DMS114 treated with DMSO at 0.1 percent for 48 hours (cell line): ENCODE measurements at regions not wholly inside any gene's neighbourhood (a gene's known extent, or its start where the extent isn't known, plus 50 kb on each side); places are given as distances from the start of the nearest gene placed in this dataset.

Source experiments
- DNase-seq: peaks from one replicate; lab custom pipeline; 2025; ENCODE audit not compliant: unreplicated experiment; lab: John Stamatoyannopoulos, UW

- DNase-seq: no peak
These were observed 282.7 kb downstream of the ENC1 start for GRCh38 chr5:74357827-74358226.

GRCh38 chr5:74356009-74356695, 284.4 kb downstream of the ENC1 start:
- no peak for DNase-seq

GRCh38 chr5:74355041-74355824, 285.3 kb downstream of the ENC1 start:
- DNase-seq: no peak

- DNase-seq: no peak
These were observed 288.3 kb downstream of the ENC1 start for GRCh38 chr5:74352256-74352655.

GRCh38 chr5:74342948-74343682, 297.4 kb downstream of the ENC1 start:
- no peak for DNase-seq

- DNase-seq: no peak
These were observed 298.3 kb downstream of the ENC1 start for GRCh38 chr5:74342182-74342581.

GRCh38 chr5:74341221-74341620, 299.3 kb downstream of the ENC1 start:
- DNase-seq: no peak

GRCh38 chr5:74340476-74340875, 300.1 kb downstream of the ENC1 start:
- DNase-seq: no peak

- no peak for DNase-seq
These were observed 302.6 kb downstream of the ENC1 start for GRCh38 chr5:74337984-74338310.

GRCh38 chr5:74337254-74337983, 303.1 kb downstream of the ENC1 start:
- DNase-seq: no peak

GRCh38 chr5:74336297-74336696, 304.2 kb downstream of the ENC1 start:
- no peak for DNase-seq

GRCh38 chr5:74334762-74335384, 305.7 kb downstream of the ENC1 start:
- no peak for DNase-seq

- DNase-seq: no peak
These were observed 306.3 kb downstream of the ENC1 start for GRCh38 chr5:74334062-74334761.

- no peak for DNase-seq
These were observed 307.1 kb downstream of the ENC1 start for GRCh38 chr5:74333430-74333829.

GRCh38 chr5:74332682-74333081, 307.8 kb downstream of the ENC1 start:
- no peak for DNase-seq

GRCh38 chr5:74332006-74332405, 308.5 kb downstream of the ENC1 start:
- no peak for DNase-seq

GRCh38 chr5:74328221-74328630, 312.3 kb downstream of the ENC1 start:
- no peak for DNase-seq

- DNase-seq: no peak
These were observed 313.2 kb downstream of the ENC1 start for GRCh38 chr5:74327339-74327685.

- no peak for DNase-seq
These were observed 313.8 kb downstream of the ENC1 start for GRCh38 chr5:74326571-74327338.

GRCh38 chr5:74325866-74326265, 314.7 kb downstream of the ENC1 start:
- DNase-seq: no peak
